ENCODE measurements at regions not wholly inside any gene's neighbourhood (a gene's known extent, or its start where the extent isn't known, plus 50 kb on each side); places are given as distances from the start of the nearest gene placed in this dataset.
"Not testable (repeated sequence)": the region's sequence is repeated elsewhere in the genome, so short reads cannot be mapped to it uniquely, and the experiment has no call there.

DNA sequence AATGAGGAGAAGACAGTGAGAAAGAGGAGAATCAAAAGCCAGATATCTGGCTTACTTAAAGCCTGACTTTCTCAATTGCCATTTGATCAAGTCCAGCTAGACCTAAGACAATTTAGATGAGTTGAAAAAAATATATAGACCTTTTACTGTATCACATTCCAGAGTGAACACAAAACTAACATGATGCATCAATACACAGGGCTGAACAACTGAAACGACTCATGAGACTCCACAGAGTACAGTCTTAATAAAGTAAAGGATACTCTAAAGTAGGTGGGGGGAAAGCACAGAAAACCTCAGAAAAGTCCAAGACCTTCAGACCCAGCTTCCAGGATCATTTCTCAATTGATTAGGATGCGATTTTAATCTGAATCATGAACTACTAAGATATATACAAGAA is 95.3 kb upstream of the OR9G4 start:
- Mint-ChIP-seq H3K4me1 (ENCODE audit: unreplicated experiment) (no peaks in the 10 kb centered on the region), H3K27me3 (ENCODE audit: unreplicated experiment) (peaks cover 6% of the 10 kb centered on the region), H3K27ac (ENCODE audit: unreplicated experiment) (no peak overlapping the region), H3K36me3 (ENCODE audit: unreplicated experiment) (no peaks in the 10 kb centered on the region), H3K4me3 (ENCODE audit: unreplicated experiment) (no peak overlapping the region), H3K9me3 (ENCODE audit: unreplicated experiment) (no peaks in the 10 kb centered on the region)
- no peak for TF ChIP-seq CTCF (IDR thresholded peaks at IDR 0.05)
- DNase-seq (ENCODE audit: extremely low spot score, unreplicated experiment), result no peak

- Mint-ChIP-seq H3K27ac (ENCODE audit: unreplicated experiment) (no peak overlapping the region), H3K36me3 (ENCODE audit: unreplicated experiment) (no peaks in the 10 kb centered on the region), H3K9me3 (ENCODE audit: unreplicated experiment) (no peaks in the 10 kb centered on the region), H3K4me1 (ENCODE audit: unreplicated experiment) (no peaks in the 10 kb centered on the region), H3K4me3 (ENCODE audit: unreplicated experiment) (no peak overlapping the region), H3K27me3 (ENCODE audit: unreplicated experiment) (peaks cover 6% of the 10 kb centered on the region)
- TF ChIP-seq CTCF (IDR thresholded peaks at IDR 0.05), result no peak
- no peak for DNase-seq (ENCODE audit: extremely low spot score, unreplicated experiment)
Measured at GRCh38 chr11:56842814-56843794, 94.6 kb upstream of the OR9G4 start.

- TF ChIP-seq CTCF (IDR thresholded peaks at IDR 0.05), result peak; percentile 80
Measured at GRCh38 chr11:56841210-56841810, 92.8 kb upstream of the OR9G4 start.

GRCh38 chr11:56827357-56827756 is 78.9 kb upstream of the OR9G4 start:
- H3K4me3 Mint-ChIP-seq (ENCODE audit: unreplicated experiment); H3K36me3 Mint-ChIP-seq (ENCODE audit: unreplicated experiment): not testable (repeated sequence)
- H3K9me3 Mint-ChIP-seq (ENCODE audit: unreplicated experiment), result peaks cover 27% of the 10 kb centered on the region

More at GRCh38 chr11:56841210-56841810, 92.8 kb upstream of the OR9G4 start:
- H3K27me3 Mint-ChIP-seq (ENCODE audit: unreplicated experiment), result peaks cover 6% of the 10 kb centered on the region
- H3K4me1 Mint-ChIP-seq (ENCODE audit: unreplicated experiment), result no peaks in the 10 kb centered on the region
- DNase-seq (ENCODE audit: extremely low spot score, unreplicated experiment), result no peak
- no peak overlapping the region for H3K4me3 Mint-ChIP-seq (ENCODE audit: unreplicated experiment)
- H3K27ac Mint-ChIP-seq (ENCODE audit: unreplicated experiment), result no peak overlapping the region
- H3K36me3 Mint-ChIP-seq (ENCODE audit: unreplicated experiment), result no peaks in the 10 kb centered on the region
- H3K9me3 Mint-ChIP-seq (ENCODE audit: unreplicated experiment), result no peaks in the 10 kb centered on the region

GRCh38 chr11:56819916-56820315 is 71.4 kb upstream of the OR9G4 start:
- TF ChIP-seq CTCF (IDR thresholded peaks at IDR 0.05), result no peak
- no peaks in the 10 kb centered on the region for H3K4me1 Mint-ChIP-seq (ENCODE audit: unreplicated experiment)
- H3K4me3 Mint-ChIP-seq (ENCODE audit: unreplicated experiment), result no peak overlapping the region
- H3K27ac Mint-ChIP-seq (ENCODE audit: unreplicated experiment), result no peak overlapping the region
- H3K27me3 Mint-ChIP-seq (ENCODE audit: unreplicated experiment), result no peaks in the 10 kb centered on the region
- H3K36me3 Mint-ChIP-seq (ENCODE audit: unreplicated experiment), result no peaks in the 10 kb centered on the region
- H3K9me3 Mint-ChIP-seq (ENCODE audit: unreplicated experiment), result peaks cover 5% of the 10 kb centered on the region
- DNase-seq (ENCODE audit: extremely low spot score, unreplicated experiment), result no peak

More at GRCh38 chr11:56827357-56827756, 78.9 kb upstream of the OR9G4 start:
- not testable (repeated sequence) for H3K27ac Mint-ChIP-seq (ENCODE audit: unreplicated experiment); H3K4me1 Mint-ChIP-seq (ENCODE audit: unreplicated experiment); H3K27me3 Mint-ChIP-seq (ENCODE audit: unreplicated experiment); DNase-seq (ENCODE audit: extremely low spot score, unreplicated experiment)

Data from osteocyte (in vitro differentiated cells).